ENCODE measurements at regions not wholly inside any gene's neighbourhood (a gene's known extent, or its start where the extent isn't known, plus 50 kb on each side); places are given as distances from the start of the nearest gene placed in this dataset.

- TF ChIP-seq CEBPB (IDR thresholded peaks at IDR 0.05; ENCODE audit: low read depth, low read length) = no peak
- TF ChIP-seq SP1 (IDR thresholded peaks at IDR 0.05; ENCODE audit: low read depth, low read length) = no peak
Measured at GRCh38 chr11:122264121-122264520, 148.1 kb upstream of the BLID start.

Measured in H1 (cell line).